ENCODE measurements at regions not wholly inside any gene's neighbourhood (a gene's known extent, or its start where the extent isn't known, plus 50 kb on each side); places are given as distances from the start of the nearest gene placed in this dataset.
"Not testable (repeated sequence)": the region's sequence is repeated elsewhere in the genome, so short reads cannot be mapped to it uniquely, and the experiment has no call there.

DNA sequence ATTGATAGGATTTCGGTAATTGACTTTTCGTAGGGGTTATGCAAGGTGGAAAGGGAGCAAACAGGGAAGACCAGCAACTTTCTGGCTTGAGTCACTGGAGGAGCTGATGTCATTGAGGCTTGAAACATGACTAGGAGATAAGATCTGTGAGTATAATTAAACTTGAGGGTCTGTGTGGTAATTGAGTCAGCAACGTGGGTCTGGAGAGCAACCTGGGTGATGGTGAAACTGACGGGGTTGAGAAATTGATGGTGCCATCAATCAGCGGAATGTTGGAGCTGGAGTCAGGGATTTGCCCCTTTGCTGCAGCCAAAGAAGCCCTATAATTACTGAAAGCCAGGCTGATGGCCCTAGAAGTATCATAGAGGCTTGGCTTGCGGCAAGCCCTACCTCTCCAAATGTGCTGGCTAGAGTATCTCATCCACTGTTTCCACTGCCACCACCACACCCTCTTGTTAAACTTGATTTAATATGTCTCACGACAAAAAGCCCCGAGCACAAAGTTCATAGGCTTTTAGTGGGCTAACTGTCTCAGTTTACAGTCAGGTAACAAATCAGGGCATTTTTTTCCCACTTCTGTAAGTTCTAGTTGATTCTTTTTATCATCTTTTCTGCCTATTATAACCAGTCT is 186.9 kb upstream of the ELAC2 start:
- DNase-seq: no peak

DNA sequence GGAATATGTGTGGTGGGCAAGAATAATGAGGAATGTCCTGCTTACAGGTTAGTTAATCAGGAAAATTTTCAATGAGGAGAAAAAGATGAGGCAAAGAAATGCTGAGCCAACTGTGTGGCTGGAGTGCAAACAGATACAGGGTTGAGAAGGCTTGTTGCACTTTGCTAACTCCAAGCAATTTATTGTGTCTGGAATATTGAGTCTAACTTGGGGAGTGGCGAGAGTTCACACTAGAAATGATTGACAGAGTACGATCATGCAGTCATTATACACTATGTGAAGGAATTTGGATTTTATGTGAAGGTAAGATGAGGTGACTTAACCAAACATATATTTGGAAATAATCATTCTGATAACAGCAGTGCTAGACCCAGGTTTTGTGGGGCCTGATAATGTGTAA is 185.0 kb upstream of the ELAC2 start:
- no peak for DNase-seq

DNA sequence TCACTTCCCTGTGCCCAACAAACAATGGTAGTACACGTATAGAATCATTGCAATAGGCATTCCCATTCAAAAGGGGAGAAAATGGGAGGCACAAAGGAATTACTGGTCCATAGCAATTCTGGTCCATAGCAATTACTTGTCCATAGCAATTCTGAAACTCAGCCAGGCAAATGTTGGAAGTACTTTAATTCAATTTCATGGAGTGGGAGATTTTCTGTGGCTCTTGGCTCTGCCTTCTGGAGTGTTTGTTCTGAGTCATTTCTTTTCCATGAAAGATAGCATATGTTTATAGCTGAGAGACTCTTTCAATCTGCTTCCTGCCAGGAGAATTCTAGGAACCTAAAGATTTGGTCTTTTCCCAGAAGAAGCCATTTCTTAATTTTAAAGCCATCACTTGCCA is 182.8 kb upstream of the ELAC2 start:
- DNase-seq: no peak

DNA sequence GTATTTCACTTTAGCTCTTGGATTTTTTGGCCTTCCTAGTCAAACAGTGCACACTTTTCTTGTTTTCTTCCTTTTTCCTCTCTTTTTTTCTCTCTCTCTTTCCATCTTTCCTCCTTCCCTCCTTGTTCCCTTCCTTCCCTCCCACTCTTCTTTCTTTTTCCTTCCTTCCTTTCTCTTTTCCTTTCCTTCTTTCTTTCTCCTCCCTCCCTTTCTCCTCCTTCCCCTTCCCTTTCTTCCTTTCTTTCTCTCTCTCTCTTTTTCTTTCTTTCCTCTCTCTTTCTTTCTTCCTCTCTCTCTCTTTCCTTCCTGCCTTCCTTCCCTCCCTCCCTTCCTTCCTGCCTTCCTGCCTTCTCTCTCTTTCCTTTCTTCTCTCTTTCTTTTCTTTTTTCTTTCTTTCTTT is 181.6 kb upstream of the ELAC2 start:
- no peak for DNase-seq

DNA sequence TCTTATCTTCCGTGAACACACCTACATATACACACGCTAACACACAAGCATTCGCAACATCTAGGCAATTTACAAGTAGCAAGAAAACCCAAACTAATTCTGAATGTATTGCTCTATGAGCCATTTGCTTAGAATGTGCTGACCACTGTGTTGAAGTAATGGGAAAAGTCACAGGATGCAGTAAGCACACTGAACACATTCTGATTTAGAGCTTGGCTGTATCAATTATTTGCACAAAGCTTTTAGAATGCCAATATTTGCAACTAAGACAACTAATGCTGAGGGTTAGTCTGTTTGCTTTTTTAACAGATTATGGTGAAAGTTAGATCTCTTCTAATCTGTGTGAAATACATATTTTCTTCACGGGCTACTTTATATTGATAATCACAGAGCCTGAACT is 179.8 kb upstream of the ELAC2 start:
- DNase-seq: no peak

GRCh38 chr17:13194887-13195286 is 177.1 kb upstream of the ELAC2 start:
- no peak for DNase-seq

DNA sequence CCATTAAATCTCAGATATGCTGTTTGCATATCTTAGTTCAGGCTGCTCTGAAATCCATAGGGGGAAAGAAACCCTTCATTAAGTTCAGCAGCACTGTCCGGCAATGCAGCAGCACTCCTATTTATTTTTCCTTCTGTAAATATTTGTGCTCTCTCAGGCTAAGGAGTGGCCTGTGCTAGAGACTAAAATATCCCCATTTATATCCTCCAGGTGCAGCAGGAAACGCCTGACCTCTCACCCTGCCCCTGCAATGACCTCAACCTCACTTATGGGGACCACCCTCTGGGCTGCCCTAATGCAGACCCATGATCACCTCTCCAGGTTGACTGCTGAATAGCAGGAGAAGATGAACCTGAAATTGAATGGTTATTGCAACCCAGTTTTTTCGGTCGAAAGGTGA is 165.0 kb upstream of the ELAC2 start:
- DNase-seq: no peak

- DNase-seq: no peak
Measured at GRCh38 chr17:13182450-13182849, 164.6 kb upstream of the ELAC2 start.

DNA sequence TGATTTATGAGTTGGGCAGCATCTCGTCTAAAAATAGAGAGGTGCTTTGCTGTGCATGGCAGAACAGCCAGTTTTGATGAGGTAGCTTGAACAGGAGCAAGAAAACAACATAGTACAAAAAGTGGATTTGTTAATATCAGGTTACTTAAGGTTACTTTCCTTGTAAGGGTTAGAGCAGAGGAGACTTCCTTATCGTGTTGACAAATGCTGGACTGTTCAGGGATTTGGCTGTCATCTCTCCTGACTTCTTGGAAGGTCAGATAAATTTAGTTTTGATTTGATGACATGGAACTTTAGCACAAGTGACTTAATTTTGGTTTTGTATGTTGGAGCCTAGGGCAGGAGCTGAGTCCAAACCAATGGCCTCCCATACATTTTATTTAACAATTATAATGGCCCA is 163.9 kb upstream of the ELAC2 start:
- no peak for DNase-seq

DNA sequence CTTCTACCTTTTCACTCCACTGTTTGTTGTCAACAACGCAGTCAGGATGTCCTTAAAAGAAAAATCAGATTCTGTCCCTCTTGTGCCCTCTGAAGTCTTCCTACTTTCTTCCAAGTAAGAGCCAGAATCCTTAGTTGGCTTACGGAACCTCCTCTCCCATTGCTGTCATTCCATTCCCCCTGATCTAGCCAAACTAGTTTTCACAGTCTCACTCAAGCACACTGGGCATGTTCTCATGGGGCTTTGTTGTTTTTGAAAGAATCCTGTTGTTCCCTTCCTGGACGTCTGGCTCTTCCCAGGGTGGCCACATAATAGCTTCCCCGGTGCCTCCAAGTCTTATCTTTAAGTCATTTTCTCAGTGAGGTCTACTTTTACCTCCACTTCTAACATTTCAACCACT is 158.6 kb upstream of the ELAC2 start:
- no peak for DNase-seq

DNA sequence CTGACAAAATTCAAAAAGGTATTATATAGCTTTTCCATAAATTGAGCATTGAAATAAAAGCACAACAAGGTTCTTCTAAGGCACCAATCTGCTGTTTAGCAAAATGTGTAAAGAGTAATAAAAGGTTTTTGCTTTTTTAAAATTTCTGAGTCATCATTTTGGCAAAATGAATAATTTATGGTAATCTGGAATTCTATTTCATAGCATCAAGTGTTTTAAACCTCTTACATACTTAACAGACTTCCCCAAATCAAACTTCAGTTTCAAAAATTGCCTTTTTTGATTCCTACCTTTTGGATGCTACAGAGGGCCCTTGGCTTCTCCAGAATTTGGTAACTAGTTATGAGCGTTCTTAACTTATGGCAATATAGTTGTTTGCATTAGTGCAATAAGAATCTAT is 154.0 kb upstream of the ELAC2 start:
- DNase-seq: no peak

DNA sequence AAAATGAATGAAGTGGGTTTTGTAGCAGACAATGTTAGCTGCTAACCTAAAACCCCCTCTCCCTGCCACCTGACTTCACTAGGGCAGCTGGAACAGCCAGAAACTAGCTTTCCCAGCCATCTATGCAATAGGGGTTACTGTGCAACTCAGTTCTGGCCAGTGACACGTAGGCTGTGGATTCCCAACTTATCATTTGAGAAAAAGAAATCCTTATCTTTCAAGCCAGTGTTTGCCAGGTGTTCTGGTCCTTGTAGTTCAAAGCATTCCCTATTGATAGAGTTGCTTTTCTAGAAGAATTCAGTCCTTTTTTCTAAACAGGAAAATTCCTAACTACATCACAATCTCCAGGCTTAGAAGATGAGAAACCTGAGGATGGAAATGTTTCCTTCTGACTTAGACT is 144.5 kb upstream of the ELAC2 start:
- no peak for DNase-seq

- DNase-seq: no peak
Measured at GRCh38 chr17:13160790-13161189, 143.0 kb upstream of the ELAC2 start.

GRCh38 chr17:13160296-13160695 is 142.5 kb upstream of the ELAC2 start:
- DNase-seq: no peak

DNA sequence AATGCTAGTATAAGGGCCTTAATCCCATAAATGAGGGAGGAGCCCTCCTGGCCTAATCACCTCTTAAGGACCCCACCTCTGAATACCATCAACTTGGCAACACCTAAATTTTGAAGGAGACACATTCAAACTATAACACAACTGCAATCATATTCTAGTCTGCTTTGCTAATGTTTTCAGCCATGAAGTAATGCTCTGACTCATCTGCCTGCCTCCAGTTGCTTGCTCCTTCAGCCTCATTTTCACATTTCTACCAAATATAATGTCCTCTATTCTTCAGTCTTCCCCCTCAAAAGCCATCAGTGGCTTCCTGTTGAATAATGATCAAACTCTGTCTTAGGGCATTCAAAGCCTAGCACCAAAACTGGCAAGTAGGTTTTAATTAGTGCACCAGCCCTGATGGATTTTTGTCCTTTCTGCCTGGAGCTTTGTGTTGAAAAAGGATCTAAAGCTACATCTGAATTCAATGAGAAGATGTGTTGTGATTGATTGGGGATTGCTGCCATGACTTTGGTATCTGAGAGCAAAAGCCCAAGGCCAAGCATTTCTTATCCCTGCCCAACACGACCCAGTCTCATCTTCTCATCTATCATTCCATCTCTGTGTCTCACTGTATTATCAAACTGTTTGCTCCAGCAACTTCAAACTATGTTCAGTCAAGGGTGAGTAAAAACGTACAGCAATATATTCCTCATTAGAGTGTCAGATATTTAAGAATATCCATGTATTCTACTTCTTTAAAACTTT is 140.8 kb upstream of the ELAC2 start:
- DNase-seq: no peak

GRCh38 chr17:13157656-13158055 is 139.8 kb upstream of the ELAC2 start:
- DNase-seq: no peak

DNA sequence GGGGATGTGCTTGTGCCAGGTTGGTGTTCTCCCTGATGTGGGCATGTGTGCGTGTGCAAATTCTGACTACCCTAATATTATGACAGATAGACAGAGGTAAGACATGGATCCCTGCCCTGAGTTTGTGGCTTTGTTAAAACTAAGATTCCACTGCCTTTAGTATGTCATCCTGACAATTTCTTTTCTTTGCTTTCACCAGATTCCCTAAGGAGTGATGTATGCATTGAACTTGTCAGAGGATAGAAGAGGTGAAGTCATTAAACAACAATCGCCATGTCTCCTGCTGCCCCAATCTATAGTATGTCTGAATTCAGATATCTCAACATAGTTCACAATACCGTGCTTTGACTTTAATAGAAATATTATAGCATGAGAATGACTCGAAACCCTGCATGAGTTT is 137.1 kb upstream of the ELAC2 start:
- no peak for DNase-seq

DNA sequence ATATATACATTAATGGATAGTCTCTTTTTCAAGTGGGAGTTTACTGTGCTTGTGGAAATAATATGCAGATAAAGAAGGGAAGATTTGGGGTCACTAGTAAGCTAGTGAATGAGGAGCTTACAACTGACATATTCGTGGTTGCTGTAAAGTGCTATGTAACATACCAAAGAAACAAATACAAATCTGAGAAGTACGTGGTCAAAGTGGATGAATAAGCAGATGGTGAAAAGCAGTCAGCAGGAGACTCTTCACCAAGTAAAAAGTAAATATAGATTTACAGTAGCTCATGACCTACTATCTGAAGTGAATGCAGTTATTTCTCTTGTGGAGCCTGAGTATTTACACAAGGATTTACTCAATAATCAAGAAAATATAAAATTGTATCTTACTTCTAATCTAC is 136.6 kb upstream of the ELAC2 start:
- DNase-seq: no peak

DNA sequence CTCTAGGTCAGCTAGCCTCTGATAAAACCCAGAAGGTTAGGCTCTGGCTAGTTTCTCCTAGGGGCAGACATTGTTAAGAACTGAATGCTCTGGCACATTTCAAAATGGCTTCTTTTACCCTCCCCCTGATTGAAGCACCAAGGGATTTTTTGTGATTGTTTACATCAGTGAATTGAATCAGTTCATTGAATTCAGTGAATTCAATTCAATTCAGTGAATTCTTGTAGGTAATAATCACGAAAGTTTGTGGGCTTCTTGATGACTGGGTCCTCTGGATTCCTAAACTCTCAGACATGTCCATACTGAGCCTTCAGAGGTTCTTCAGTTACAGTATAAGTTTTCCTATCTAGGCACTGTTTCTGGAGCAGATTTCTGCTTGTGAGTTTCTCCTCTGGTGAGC is 135.2 kb upstream of the ELAC2 start:
- no peak for DNase-seq

DNA sequence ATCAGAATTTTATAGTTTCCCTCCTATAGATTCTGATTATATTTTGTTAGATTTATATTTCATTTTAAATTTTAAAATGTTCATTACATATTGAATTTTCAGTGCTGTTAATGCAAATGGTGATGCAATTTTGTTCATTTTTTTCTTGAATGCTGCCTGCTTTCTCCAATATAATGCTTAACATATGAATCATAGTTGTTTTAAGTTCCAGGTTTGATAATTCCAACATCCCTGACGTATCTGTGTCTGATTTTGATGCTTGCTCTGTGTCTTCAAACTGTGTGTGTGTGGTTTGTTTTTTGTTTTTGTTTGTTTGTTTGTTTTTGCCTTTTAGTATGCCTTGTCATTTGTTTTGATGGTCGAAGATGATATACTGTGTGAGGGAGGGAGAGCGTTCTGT is 134.7 kb upstream of the ELAC2 start:
- peak; percentile 2 for DNase-seq

DNA sequence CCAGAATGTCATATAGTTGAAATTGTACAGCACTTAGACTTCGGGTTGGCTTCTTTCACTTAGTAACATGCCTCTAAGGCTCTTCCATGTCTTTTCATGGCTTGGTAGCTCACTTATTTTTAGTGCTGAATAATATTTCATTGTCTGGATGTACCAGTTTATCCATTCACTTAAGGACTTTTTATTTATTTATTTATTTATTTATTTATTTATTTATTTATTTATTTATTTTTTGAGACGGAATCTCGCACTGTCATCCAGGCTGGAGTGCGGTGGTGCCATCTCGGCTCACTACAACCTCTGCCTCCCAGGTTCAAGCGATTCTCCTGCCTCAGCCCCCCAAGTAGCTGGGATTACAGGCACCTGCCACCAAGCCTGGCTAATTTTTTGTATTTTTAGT is 132.9 kb upstream of the ELAC2 start:
- not testable (repeated sequence) for DNase-seq

DNA sequence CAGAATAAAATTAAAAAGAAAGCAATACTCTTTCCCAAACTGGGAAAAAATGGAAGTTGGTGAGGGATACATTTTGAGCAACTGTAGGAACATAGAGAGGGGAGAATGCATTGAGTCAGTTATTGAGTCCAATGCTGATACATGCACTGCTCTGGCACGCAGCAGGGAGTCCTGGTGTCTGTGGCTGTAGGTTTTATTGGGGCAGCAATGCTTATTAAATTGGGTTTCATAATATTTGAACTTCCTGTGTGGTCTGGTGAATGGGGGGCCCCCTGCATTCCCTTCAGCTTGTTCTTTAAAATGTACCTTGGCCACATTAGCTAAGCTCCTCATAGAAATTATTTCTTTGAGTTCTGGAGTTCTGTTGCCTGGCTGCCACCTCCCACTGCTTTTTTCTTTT is 125.2 kb upstream of the ELAC2 start:
- no peak for DNase-seq

GRCh38 chr17:13140750-13141149 is 122.9 kb upstream of the ELAC2 start:
- no peak for DNase-seq

- DNase-seq: no peak
Measured at GRCh38 chr17:13135506-13135905, 117.7 kb upstream of the ELAC2 start.

- no peak for DNase-seq
Measured at GRCh38 chr17:13134076-13134475, 116.2 kb upstream of the ELAC2 start.

Measured in HCEC 1CT (cell line).